Endothelial cell (in vitro differentiated cells): ENCODE measurements at regions not wholly inside any gene's neighbourhood (a gene's known extent, or its start where the extent isn't known, plus 50 kb on each side); places are given as distances from the start of the nearest gene placed in this dataset.
"Not testable (repeated sequence)": the region's sequence is repeated elsewhere in the genome, so short reads cannot be mapped to it uniquely, and the experiment has no call there.

Source experiments
- DNase-seq: peaks from one replicate; pipeline ENCODE4 v3.0.0; 2021; ENCODE audit warnings: low spot score
- H3K27ac Mint-ChIP-seq: one replicate; pipeline ENCODE4 v1.8.0; 2021; ENCODE audit warnings: mixed read lengths, inconsistent platforms; ENCODE audit not compliant: unreplicated experiment
- H3K27me3 Mint-ChIP-seq: one replicate; pipeline ENCODE4 v1.8.0; 2021; ENCODE audit warnings: mild to moderate bottlenecking, moderate library complexity, mixed read lengths, inconsistent platforms; ENCODE audit not compliant: unreplicated experiment
- H3K36me3 Mint-ChIP-seq: one replicate; pipeline ENCODE4 v1.8.0; 2021; ENCODE audit warnings: mild to moderate bottlenecking, low read depth, mixed read lengths, inconsistent platforms; ENCODE audit not compliant: unreplicated experiment
- H3K4me1 Mint-ChIP-seq: one replicate; pipeline ENCODE4 v1.8.0; 2021; ENCODE audit warnings: mild to moderate bottlenecking, mixed read lengths, inconsistent platforms; ENCODE audit not compliant: unreplicated experiment
- H3K4me3 Mint-ChIP-seq: one replicate; pipeline ENCODE4 v1.8.0; 2021; ENCODE audit warnings: mild to moderate bottlenecking, mixed read lengths, inconsistent platforms; ENCODE audit not compliant: unreplicated experiment
- H3K9me3 Mint-ChIP-seq: one replicate; pipeline ENCODE4 v1.8.0; 2021; ENCODE audit warnings: mixed read lengths, inconsistent platforms; ENCODE audit not compliant: unreplicated experiment
- CTCF ChIP-seq: fragments of 200-600 bp; sonication (generic); IDR thresholded peaks from one replicate; pipeline ENCODE4 v1.5.0; 2021; ENCODE audit warnings: antibody characterized with exemption; ENCODE audit not compliant: unreplicated experiment

- Mint-ChIP-seq H3K27me3 (no peaks in the 10 kb centered on the region), H3K27ac (no peak overlapping the region)
- DNase-seq: no peak
Observed at GRCh38 chr7:29637374-29637773, 73.7 kb downstream of the PRR15 start.

GRCh38 chr7:29638841-29639240 lies 75.2 kb downstream of the PRR15 start:
- H3K9me3 Mint-ChIP-seq, H3K27me3 Mint-ChIP-seq, H3K4me3 Mint-ChIP-seq, H3K36me3 Mint-ChIP-seq, DNase-seq, H3K27ac Mint-ChIP-seq: not testable (repeated sequence)
- H3K4me1 Mint-ChIP-seq: peaks cover 27% of the 10 kb centered on the region

More at GRCh38 chr7:29637374-29637773, 73.7 kb downstream of the PRR15 start:
- Mint-ChIP-seq H3K36me3 (no peaks in the 10 kb centered on the region), H3K4me1 (peaks cover 27% of the 10 kb centered on the region), H3K4me3 (no peak overlapping the region), H3K9me3 (no peaks in the 10 kb centered on the region)
- no peak for TF ChIP-seq CTCF

GRCh38 chr7:29639386-29639785 lies 75.8 kb downstream of the PRR15 start:
- Mint-ChIP-seq H3K9me3 (no peaks in the 10 kb centered on the region), H3K27ac (peak overlapping the region; percentile 52), H3K36me3 (no peaks in the 10 kb centered on the region), H3K27me3 (peaks cover 2% of the 10 kb centered on the region), H3K4me3 (no peak overlapping the region), H3K4me1 (peaks cover 27% of the 10 kb centered on the region)
- no peak for TF ChIP-seq CTCF
- no peak for DNase-seq

- Mint-ChIP-seq H3K27ac (peak overlapping the region; percentile 52), H3K9me3 (no peaks in the 10 kb centered on the region)
- DNase-seq: no peak
Observed at GRCh38 chr7:29639886-29640595, 76.4 kb downstream of the PRR15 start.

GRCh38 chr7:29641651-29642050 lies 78.0 kb downstream of the PRR15 start:
- no peaks in the 10 kb centered on the region for H3K36me3 Mint-ChIP-seq
- H3K4me1 Mint-ChIP-seq: peaks cover 29% of the 10 kb centered on the region
- H3K9me3 Mint-ChIP-seq: no peaks in the 10 kb centered on the region
- no peak for DNase-seq
- H3K27me3 Mint-ChIP-seq: peaks cover 2% of the 10 kb centered on the region
- H3K4me3 Mint-ChIP-seq: no peak overlapping the region
- no peak for TF ChIP-seq CTCF
- H3K27ac Mint-ChIP-seq: no peak overlapping the region

More at GRCh38 chr7:29639886-29640595, 76.4 kb downstream of the PRR15 start:
- no peak for TF ChIP-seq CTCF
- H3K36me3 Mint-ChIP-seq: no peaks in the 10 kb centered on the region
- no peak overlapping the region for H3K4me3 Mint-ChIP-seq
- H3K4me1 Mint-ChIP-seq: peaks cover 27% of the 10 kb centered on the region
- peaks cover 2% of the 10 kb centered on the region for H3K27me3 Mint-ChIP-seq
